ENCODE measurements at regions not wholly inside any gene's neighbourhood (a gene's known extent, or its start where the extent isn't known, plus 50 kb on each side); places are given as distances from the start of the nearest gene placed in this dataset.

GRCh38 chrX:36436361-36436760, 516.8 kb downstream of the CFAP47 start:
- no peak for DNase-seq

GRCh38 chrX:36443007-36443406, 523.5 kb downstream of the CFAP47 start:
- no peak for DNase-seq
- TF ChIP-seq POLR2A (IDR thresholded peaks at IDR 0.05; ENCODE audit: low read length) (no peak), GATA1 (IDR thresholded peaks at IDR 0.05; ENCODE audit: low read depth, low read length) (no peak)

More at GRCh38 chrX:36436361-36436760, 516.8 kb downstream of the CFAP47 start:
- TF ChIP-seq POLR2A (IDR thresholded peaks at IDR 0.05; ENCODE audit: low read length) (no peak), GATA1 (IDR thresholded peaks at IDR 0.05; ENCODE audit: low read depth, low read length) (no peak)

GRCh38 chrX:36445566-36445965, 526.0 kb downstream of the CFAP47 start:
- no peak for DNase-seq
- TF ChIP-seq POLR2A (IDR thresholded peaks at IDR 0.05; ENCODE audit: low read length) (no peak), GATA1 (IDR thresholded peaks at IDR 0.05; ENCODE audit: low read depth, low read length) (no peak)

- TF ChIP-seq GATA1 (IDR thresholded peaks at IDR 0.05; ENCODE audit: low read depth, low read length) (no peak), POLR2A (IDR thresholded peaks at IDR 0.05; ENCODE audit: low read length) (no peak)
- DNase-seq, result no peak
Observed at GRCh38 chrX:36462142-36462541, 542.6 kb downstream of the CFAP47 start.

- DNase-seq, result no peak
Observed at GRCh38 chrX:36480441-36480990, 527.6 kb upstream of the FAM47C start.

GRCh38 chrX:36501169-36501702, 506.9 kb upstream of the FAM47C start:
- no peak for TF ChIP-seq GATA1 (IDR thresholded peaks at IDR 0.05; ENCODE audit: low read depth, low read length)
- TF ChIP-seq POLR2A (IDR thresholded peaks at IDR 0.05; ENCODE audit: low read length), result no peak
- DNase-seq, result no peak

More at GRCh38 chrX:36480441-36480990, 527.6 kb upstream of the FAM47C start:
- no peak for TF ChIP-seq GATA1 (IDR thresholded peaks at IDR 0.05; ENCODE audit: low read depth, low read length)
- no peak for TF ChIP-seq POLR2A (IDR thresholded peaks at IDR 0.05; ENCODE audit: low read length)

GRCh38 chrX:36504625-36505024, 503.5 kb upstream of the FAM47C start:
- no peak for TF ChIP-seq POLR2A (IDR thresholded peaks at IDR 0.05; ENCODE audit: low read length)
- TF ChIP-seq GATA1 (IDR thresholded peaks at IDR 0.05; ENCODE audit: low read depth, low read length), result no peak
- no peak for DNase-seq

- DNase-seq, result no peak
- TF ChIP-seq GATA1 (IDR thresholded peaks at IDR 0.05; ENCODE audit: low read depth, low read length) (no peak), POLR2A (IDR thresholded peaks at IDR 0.05; ENCODE audit: low read length) (no peak)
Observed at GRCh38 chrX:36508042-36508441, 500.1 kb upstream of the FAM47C start.

GRCh38 chrX:36510736-36511135, 497.4 kb upstream of the FAM47C start:
- DNase-seq, result no peak
- no peak for TF ChIP-seq POLR2A (IDR thresholded peaks at IDR 0.05; ENCODE audit: low read length)
- TF ChIP-seq GATA1 (IDR thresholded peaks at IDR 0.05; ENCODE audit: low read depth, low read length), result no peak

GRCh38 chrX:36528661-36529060, 479.5 kb upstream of the FAM47C start:
- no peak for DNase-seq
- TF ChIP-seq POLR2A (IDR thresholded peaks at IDR 0.05; ENCODE audit: low read length), result no peak
- no peak for TF ChIP-seq GATA1 (IDR thresholded peaks at IDR 0.05; ENCODE audit: low read depth, low read length)

GRCh38 chrX:36534900-36535299, 473.3 kb upstream of the FAM47C start:
- no peak for DNase-seq

GRCh38 chrX:36543499-36543898, 464.7 kb upstream of the FAM47C start:
- no peak for TF ChIP-seq POLR2A (IDR thresholded peaks at IDR 0.05; ENCODE audit: low read length)
- TF ChIP-seq GATA1 (IDR thresholded peaks at IDR 0.05; ENCODE audit: low read depth, low read length), result no peak
- no peak for DNase-seq

More at GRCh38 chrX:36534900-36535299, 473.3 kb upstream of the FAM47C start:
- no peak for TF ChIP-seq GATA1 (IDR thresholded peaks at IDR 0.05; ENCODE audit: low read depth, low read length)
- TF ChIP-seq POLR2A (IDR thresholded peaks at IDR 0.05; ENCODE audit: low read length), result no peak

- DNase-seq, result no peak
- no peak for TF ChIP-seq POLR2A (IDR thresholded peaks at IDR 0.05; ENCODE audit: low read length)
- no peak for TF ChIP-seq GATA1 (IDR thresholded peaks at IDR 0.05; ENCODE audit: low read depth, low read length)
Observed at GRCh38 chrX:36562986-36563385, 445.2 kb upstream of the FAM47C start.

GRCh38 chrX:36568946-36569345, 439.2 kb upstream of the FAM47C start:
- TF ChIP-seq GATA1 (IDR thresholded peaks at IDR 0.05; ENCODE audit: low read depth, low read length) (no peak), POLR2A (IDR thresholded peaks at IDR 0.05; ENCODE audit: low read length) (no peak)
- no peak for DNase-seq

- TF ChIP-seq POLR2A (IDR thresholded peaks at IDR 0.05; ENCODE audit: low read length), result no peak
- no peak for TF ChIP-seq GATA1 (IDR thresholded peaks at IDR 0.05; ENCODE audit: low read depth, low read length)
- DNase-seq, result no peak
Observed at GRCh38 chrX:36573720-36574119, 434.4 kb upstream of the FAM47C start.
